ENCODE measurements at regions not wholly inside any gene's neighbourhood (a gene's known extent, or its start where the extent isn't known, plus 50 kb on each side); places are given as distances from the start of the nearest gene placed in this dataset.
A peak's percentile ranks its signal among the peaks of the same experiment; 100 is the strongest.

- Mint-ChIP-seq H3K9me3 (peaks cover 0 to 8% (median 0%) of the 10 kb centered on the region in 11 donors), H3K4me3 (no peak overlapping the region), H3K27me3 (peaks cover 0 to 15% (median 10%) of the 10 kb centered on the region in 5 donors), H3K27ac (no peak overlapping the region), H3K36me3 (no peaks in the 10 kb centered on the region), H3K4me1 (no peaks in the 10 kb centered on the region)
- Histone ChIP-seq H3K36me3 (ENCODE audit: control insufficient read depth in 2 of 3, insufficient read depth in 3 of 3, low read length in 3 of 3) (no peaks in the 10 kb centered on the region), H3K4me1 (ENCODE audit: control insufficient read depth in 2 of 2, insufficient read depth in 2 of 2, low read length in 2 of 2) (no peaks in the 10 kb centered on the region), H3K4me3 (ENCODE audit: low read length) (no peak overlapping the region), H3K9me3 (ENCODE audit: control insufficient read depth in 2 of 3, low read length in 3 of 3) (no peaks in the 10 kb centered on the region), H3K27ac (ENCODE audit: low read depth, low read length) (no peak overlapping the region), H3K27me3 (ENCODE audit: control insufficient read depth in 2 of 2, insufficient read depth in 2 of 2, low read length in 2 of 2) (no peaks in the 10 kb centered on the region)
- POLR2A ChIA-PET, result no interaction called here
- CTCF ChIA-PET, result no interaction called here
- ATAC-seq, result no peak
- DNase-seq, result no peak
- intact Hi-C loops (cut with micrococcal nuclease), result no loop called here
Measured at GRCh38 chr22:27628891-27629631, 172.5 kb downstream of the MN1 start.

- CTCF ChIA-PET, result no interaction called here
- no peaks in the 10 kb centered on the region for H3K36me3 ChIP-seq (ENCODE audit: control insufficient read depth in 2 of 3, insufficient read depth in 3 of 3, low read length in 3 of 3)
- Mint-ChIP-seq H3K4me3 (no peak overlapping the region), H3K4me1 (no peaks in the 10 kb centered on the region), H3K36me3 (no peaks in the 10 kb centered on the region), H3K9me3 (peaks cover 0 to 8% (median 0%) of the 10 kb centered on the region in 11 donors), H3K27ac (no peak overlapping the region), H3K27me3 (peaks cover 0 to 19% (median 16%) of the 10 kb centered on the region in 5 donors)
- no peak for DNase-seq
- H3K4me1 ChIP-seq (ENCODE audit: control insufficient read depth in 2 of 2, insufficient read depth in 2 of 2, low read length in 2 of 2), result no peaks in the 10 kb centered on the region
- no peak for ATAC-seq
- no peak overlapping the region for H3K4me3 ChIP-seq (ENCODE audit: low read length)
- intact Hi-C loops (cut with micrococcal nuclease), result no loop called here
- POLR2A ChIA-PET, result no interaction called here
- H3K27me3 ChIP-seq (ENCODE audit: control insufficient read depth in 2 of 2, insufficient read depth in 2 of 2, low read length in 2 of 2), result no peaks in the 10 kb centered on the region
- H3K27ac ChIP-seq (ENCODE audit: low read depth, low read length), result no peak overlapping the region
- H3K9me3 ChIP-seq (ENCODE audit: control insufficient read depth in 2 of 3, low read length in 3 of 3), result no peaks in the 10 kb centered on the region
Measured at GRCh38 chr22:27629908-27630673, 171.5 kb downstream of the MN1 start.

GRCh38 chr22:27630754-27631153 lies 170.8 kb downstream of the MN1 start:
- Histone ChIP-seq H3K9me3 (ENCODE audit: control insufficient read depth in 2 of 3, low read length in 3 of 3) (no peaks in the 10 kb centered on the region), H3K4me3 (ENCODE audit: low read length) (no peak overlapping the region), H3K4me1 (ENCODE audit: control insufficient read depth in 2 of 2, insufficient read depth in 2 of 2, low read length in 2 of 2) (no peaks in the 10 kb centered on the region), H3K27ac (ENCODE audit: low read depth, low read length) (no peak overlapping the region), H3K36me3 (ENCODE audit: control insufficient read depth in 2 of 3, insufficient read depth in 3 of 3, low read length in 3 of 3) (no peaks in the 10 kb centered on the region), H3K27me3 (ENCODE audit: control insufficient read depth in 2 of 2, insufficient read depth in 2 of 2, low read length in 2 of 2) (no peaks in the 10 kb centered on the region)
- H3K36me3 Mint-ChIP-seq, result no peaks in the 10 kb centered on the region
- H3K4me1 Mint-ChIP-seq, result no peaks in the 10 kb centered on the region
- intact Hi-C loops (cut with micrococcal nuclease), result no loop called here
- no peak for ATAC-seq
- no peak overlapping the region for H3K4me3 Mint-ChIP-seq
- H3K9me3 Mint-ChIP-seq, result peaks cover 0 to 8% (median 0%) of the 10 kb centered on the region in 11 donors
- DNase-seq, result no peak
- H3K27ac Mint-ChIP-seq, result no peak overlapping the region
- POLR2A ChIA-PET, result no interaction called here
- CTCF ChIA-PET, result no interaction called here
- H3K27me3 Mint-ChIP-seq, result peaks cover 0 to 22% (median 16%) of the 10 kb centered on the region in 5 donors

DNA sequence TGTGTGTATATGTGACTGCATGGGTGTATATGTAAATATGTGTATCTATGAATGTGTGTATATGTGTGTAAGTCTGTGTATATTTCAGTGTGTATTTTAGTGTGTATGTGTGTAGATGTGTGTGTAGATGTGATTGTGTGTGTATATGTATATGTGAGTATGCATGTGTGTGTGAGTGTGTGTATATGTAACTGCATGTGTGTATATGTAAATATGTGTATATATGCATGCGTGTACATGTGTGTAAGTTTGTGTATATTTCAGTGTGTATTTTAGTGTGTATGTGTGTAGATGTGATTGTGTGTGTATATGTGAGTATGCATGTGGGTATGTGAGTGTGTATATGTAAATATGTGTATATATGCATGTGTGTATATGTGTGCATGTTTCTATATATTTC lies 169.9 kb downstream of the MN1 start:
- ChIA-PET POLR2A (no interaction called here), CTCF (interaction anchor here (0.6 kb wide), 1 partner anchor 488 kb away, joined by 5 read pairs; no protein-coding TSS in a partner anchor)
- no peak for ATAC-seq
- no peak for DNase-seq
- no peak overlapping the region for H3K4me3 ChIP-seq (ENCODE audit: low read length)
- Mint-ChIP-seq H3K27ac (no peak overlapping the region), H3K36me3 (no peaks in the 10 kb centered on the region), H3K4me1 (no peaks in the 10 kb centered on the region), H3K9me3 (peaks cover 0 to 8% (median 0%) of the 10 kb centered on the region in 11 donors), H3K4me3 (no peak overlapping the region), H3K27me3 (peaks cover 0 to 27% (median 19%) of the 10 kb centered on the region in 5 donors)
- no peaks in the 10 kb centered on the region for H3K36me3 ChIP-seq (ENCODE audit: control insufficient read depth in 2 of 3, insufficient read depth in 3 of 3, low read length in 3 of 3)
- H3K27ac ChIP-seq (ENCODE audit: low read depth, low read length), result no peak overlapping the region
- intact Hi-C loops (cut with micrococcal nuclease), result no loop called here
- H3K9me3 ChIP-seq (ENCODE audit: control insufficient read depth in 2 of 3, low read length in 3 of 3), result no peaks in the 10 kb centered on the region
- no peaks in the 10 kb centered on the region for H3K27me3 ChIP-seq (ENCODE audit: control insufficient read depth in 2 of 2, insufficient read depth in 2 of 2, low read length in 2 of 2)
- H3K4me1 ChIP-seq (ENCODE audit: control insufficient read depth in 2 of 2, insufficient read depth in 2 of 2, low read length in 2 of 2), result no peaks in the 10 kb centered on the region

DNA sequence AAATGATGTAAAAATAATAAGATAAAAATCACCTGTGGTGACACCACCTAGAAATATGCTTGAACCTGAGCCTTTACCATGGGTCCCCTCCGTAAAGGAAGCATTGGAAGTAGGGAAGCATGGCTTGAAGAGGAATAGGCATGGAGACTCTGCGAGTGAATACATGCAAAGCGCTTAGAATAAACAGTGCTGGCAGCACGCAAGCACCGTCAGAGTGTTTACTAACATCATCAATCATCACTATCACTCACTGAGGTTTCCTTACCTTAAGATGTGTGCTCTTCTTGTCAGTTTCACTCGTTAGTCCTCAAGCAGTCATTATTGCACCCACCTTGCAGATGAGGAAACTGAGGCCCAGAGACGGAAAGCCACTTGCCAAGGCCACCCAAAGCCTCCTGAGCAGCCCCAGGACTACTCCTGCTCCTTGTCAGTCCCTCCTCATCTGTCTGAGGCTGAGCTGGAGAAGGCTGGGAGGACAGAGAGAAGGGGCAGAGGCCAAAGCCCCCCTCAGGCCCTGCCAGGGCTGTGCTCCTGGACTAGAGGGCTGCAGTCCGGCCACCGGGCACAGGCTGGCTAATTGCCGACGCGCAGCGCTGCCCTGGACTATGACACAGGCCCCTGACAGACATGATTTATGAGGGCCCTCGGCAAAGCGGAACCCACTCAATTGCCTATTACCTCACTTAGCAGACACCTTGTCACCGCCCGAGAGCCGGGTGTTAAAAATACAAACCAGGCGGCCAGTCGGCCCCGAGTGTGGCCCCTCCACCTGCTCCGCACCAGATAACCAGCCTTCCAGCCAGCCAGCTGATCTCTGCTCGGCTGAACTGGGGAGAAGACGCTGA lies 168.9 kb downstream of the MN1 start:
- CTCF ChIA-PET, result no interaction called here
- no peaks in the 10 kb centered on the region for H3K36me3 Mint-ChIP-seq
- H3K27ac Mint-ChIP-seq, result no peak overlapping the region
- peaks cover 0 to 8% (median 0%) of the 10 kb centered on the region in 11 donors for H3K9me3 Mint-ChIP-seq
- intact Hi-C loops (cut with micrococcal nuclease), result no loop called here
- Histone ChIP-seq H3K9me3 (ENCODE audit: control insufficient read depth in 2 of 3, low read length in 3 of 3) (no peaks in the 10 kb centered on the region), H3K27me3 (ENCODE audit: control insufficient read depth in 2 of 2, insufficient read depth in 2 of 2, low read length in 2 of 2) (no peaks in the 10 kb centered on the region), H3K4me3 (ENCODE audit: low read length) (no peak overlapping the region), H3K36me3 (ENCODE audit: control insufficient read depth in 2 of 3, insufficient read depth in 3 of 3, low read length in 3 of 3) (no peaks in the 10 kb centered on the region), H3K4me1 (ENCODE audit: control insufficient read depth in 2 of 2, insufficient read depth in 2 of 2, low read length in 2 of 2) (no peaks in the 10 kb centered on the region), H3K27ac (ENCODE audit: low read depth, low read length) (no peak overlapping the region)
- no peaks in the 10 kb centered on the region for H3K4me1 Mint-ChIP-seq
- ATAC-seq (peak; percentile 27), DNase-seq (no peak)
- peaks cover 0 to 27% (median 19%) of the 10 kb centered on the region in 5 donors for H3K27me3 Mint-ChIP-seq
- POLR2A ChIA-PET, result no interaction called here
- no peak overlapping the region for H3K4me3 Mint-ChIP-seq

DNA sequence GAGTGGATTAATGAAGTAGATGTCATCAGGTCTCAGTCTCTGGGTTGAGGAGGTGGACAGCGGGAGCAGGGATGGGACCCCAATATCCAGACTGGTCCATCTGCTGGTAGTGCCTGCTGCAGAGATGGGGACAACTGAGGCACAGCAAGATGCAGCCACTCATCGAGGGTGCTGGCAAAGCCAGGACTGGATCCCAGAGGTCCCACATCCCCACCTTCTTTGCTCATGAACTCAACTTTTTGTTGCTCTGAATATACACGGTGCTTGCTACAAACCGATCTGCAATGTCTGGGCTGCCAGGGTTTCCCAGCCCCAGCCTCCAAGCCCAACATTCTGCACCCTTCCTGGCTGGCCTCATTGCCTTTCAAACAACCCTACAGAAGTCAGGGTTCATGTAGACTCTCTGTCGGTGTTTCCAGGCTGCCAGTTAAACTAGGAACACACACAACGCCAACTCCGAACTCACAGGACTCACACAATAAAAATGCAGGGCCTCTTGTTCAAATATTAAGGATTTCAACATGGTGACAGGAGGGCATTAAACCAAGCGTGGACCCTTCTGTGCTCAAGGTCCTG lies 168.2 kb downstream of the MN1 start:
- intact Hi-C loops (cut with micrococcal nuclease), result no loop called here
- no peak overlapping the region for H3K4me3 Mint-ChIP-seq
- Histone ChIP-seq H3K4me3 (ENCODE audit: low read length) (no peak overlapping the region), H3K36me3 (ENCODE audit: control insufficient read depth in 2 of 3, insufficient read depth in 3 of 3, low read length in 3 of 3) (no peaks in the 10 kb centered on the region), H3K27me3 (ENCODE audit: control insufficient read depth in 2 of 2, insufficient read depth in 2 of 2, low read length in 2 of 2) (no peaks in the 10 kb centered on the region), H3K4me1 (ENCODE audit: control insufficient read depth in 2 of 2, insufficient read depth in 2 of 2, low read length in 2 of 2) (no peaks in the 10 kb centered on the region), H3K27ac (ENCODE audit: low read depth, low read length) (no peak overlapping the region), H3K9me3 (ENCODE audit: control insufficient read depth in 2 of 3, low read length in 3 of 3) (no peaks in the 10 kb centered on the region)
- no peak overlapping the region for H3K27ac Mint-ChIP-seq
- H3K4me1 Mint-ChIP-seq, result no peaks in the 10 kb centered on the region
- ATAC-seq (no peak), DNase-seq (no peak)
- POLR2A ChIA-PET, result no interaction called here
- peaks cover 0 to 8% (median 0%) of the 10 kb centered on the region in 11 donors for H3K9me3 Mint-ChIP-seq
- peaks cover 0 to 27% (median 19%) of the 10 kb centered on the region in 5 donors for H3K27me3 Mint-ChIP-seq
- H3K36me3 Mint-ChIP-seq, result no peaks in the 10 kb centered on the region
- CTCF ChIA-PET, result no interaction called here

Measured in naive thymus-derived CD4-positive, alpha-beta T cell (primary cell).